HepG2 (cell line): ENCODE measurements at regions not wholly inside any gene's neighbourhood (a gene's known extent, or its start where the extent isn't known, plus 50 kb on each side); places are given as distances from the start of the nearest gene placed in this dataset.

Experiments used
- EP300 ChIP-seq, 3 experiments: sonication (generic) in 1 of 3; formaldehyde crosslinking in 1 of 3; IDR thresholded peaks; 2 replicates each; pipeline versions ENCODE4 v1.5.1 to v1.6.1; 2011 to 2020; ENCODE audit warnings: low read depth in 2 of 3, low read length in 2 of 3, borderline replicate concordance in 1 of 3, improper control_type of control experiment in 1 of 3, mild to moderate bottlenecking in 1 of 3, missing genetic modification reagents in 1 of 3, moderate library complexity in 1 of 3
- HDAC2 ChIP-seq: sonication (generic); formaldehyde crosslinking; IDR thresholded peaks from 2 replicates; pipeline ENCODE4 v1.4.0; 2020; ENCODE audit warnings: missing genetic modification reagents
- HMGXB4 ChIP-seq, 2 experiments: sonication (generic) in 1 of 2; formaldehyde crosslinking in 1 of 2; IDR thresholded peaks; 2 replicates each; pipeline versions ENCODE4 v1.4.0 to v1.6.1; 2018 to 2020; ENCODE audit warnings: missing genetic modification reagents in 2 of 2, borderline replicate concordance in 1 of 2, low read depth in 1 of 2, mild to moderate bottlenecking in 1 of 2, missing biosample characterization in 1 of 2
- IRF2 ChIP-seq: IDR thresholded peaks from 2 replicates; pipeline ENCODE4 v1.6.1; 2018; ENCODE audit warnings: missing genetic modification reagents, missing compliant biosample characterization
- ISX ChIP-seq: sonication (generic); formaldehyde crosslinking; conservative IDR thresholded peaks from 2 replicates; pipeline ENCODE4 v1.5.0; 2020; ENCODE audit warnings: missing genetic modification reagents
- JUN ChIP-seq: sonication (generic); formaldehyde crosslinking; IDR thresholded peaks from 2 replicates; pipeline ENCODE4 v1.4.0; 2020; ENCODE audit warnings: mild to moderate bottlenecking, missing genetic modification reagents
- MAFF ChIP-seq: IDR thresholded peaks from 2 replicates; pipeline ENCODE4 v1.6.1; 2011; ENCODE audit warnings: low read depth, low read length, improper control_type of control experiment
- MIER2 ChIP-seq: IDR thresholded peaks from 2 replicates; pipeline ENCODE4 v1.6.1; 2016; ENCODE audit warnings: missing biosample characterization, missing genetic modification reagents
- PAF1 ChIP-seq: IDR thresholded peaks from 2 replicates; pipeline ENCODE4 v1.6.1; 2016; ENCODE audit warnings: missing genetic modification reagents, missing compliant biosample characterization
- PATZ1 ChIP-seq: sonication (generic); formaldehyde crosslinking; IDR thresholded peaks from 2 replicates; pipeline ENCODE4 v1.4.0; 2020; ENCODE audit warnings: missing genetic modification reagents
- RAD21 ChIP-seq: fragments of 450-650 bp; formaldehyde crosslinking; IDR thresholded peaks from 2 replicates; pipeline ENCODE4 v1.5.0; 2020; ENCODE audit warnings: mild to moderate bottlenecking
- SOX6 ChIP-seq, 2 experiments: fragments of 450-650 bp in 1 of 2; sonication (generic) in 1 of 2; formaldehyde crosslinking in 1 of 2; IDR thresholded peaks; 2 replicates each; pipeline versions ENCODE4 v1.4.0 to v1.6.1; 2017 to 2020; ENCODE audit warnings: antibody characterized with exemption in 1 of 2, mild to moderate bottlenecking in 1 of 2, missing genetic modification reagents in 1 of 2
- ZBTB21 ChIP-seq: sonication (generic); formaldehyde crosslinking; IDR thresholded peaks from 2 replicates; pipeline ENCODE4 v1.4.0; 2020; ENCODE audit warnings: missing genetic modification reagents
- ZFP36L2 ChIP-seq: sonication (generic); formaldehyde crosslinking; IDR thresholded peaks from 2 replicates; pipeline ENCODE4 v1.4.0; 2020; ENCODE audit warnings: missing genetic modification reagents
- ZNF644 ChIP-seq: IDR thresholded peaks from 2 replicates; pipeline ENCODE4 v1.6.1; 2016; ENCODE audit warnings: low read depth
- ZNF703 ChIP-seq: sonication (generic); formaldehyde crosslinking; IDR thresholded peaks from 2 replicates; pipeline ENCODE4 v1.5.1; 2020; ENCODE audit warnings: missing genetic modification reagents, mild to moderate bottlenecking, moderate library complexity, borderline replicate concordance
- ZNF770 ChIP-seq: sonication (generic); formaldehyde crosslinking; IDR thresholded peaks from 2 replicates; pipeline ENCODE4 v1.5.0; 2020; ENCODE audit warnings: mild to moderate bottlenecking, missing genetic modification reagents
- ZNF83 ChIP-seq: sonication (generic); formaldehyde crosslinking; IDR thresholded peaks from 2 replicates; pipeline ENCODE4 v1.4.0; 2020; ENCODE audit warnings: missing genetic modification reagents, mild to moderate bottlenecking, borderline replicate concordance
- ZSCAN29 ChIP-seq: sonication (generic); formaldehyde crosslinking; conservative IDR thresholded peaks from 2 replicates; pipeline ENCODE4 v1.4.0; 2020; ENCODE audit warnings: mild to moderate bottlenecking, missing genetic modification reagents

- TF ChIP-seq JUN (CRISPR knock-in tag): no peak
- TF ChIP-seq HDAC2: peak; percentile 44; the same call in 1 of the 2 replicates
- peak; percentile 57; the same call in 1 of the 2 replicates for TF ChIP-seq ZNF770
- TF ChIP-seq ZSCAN29 (CRISPR knock-in tag): no peak
- TF ChIP-seq SOX6 (IDR thresholded peaks at IDR 0.05): no peak
- TF ChIP-seq SOX6 (CRISPR knock-in tag; IDR thresholded peaks at IDR 0.05): peak; percentile 31; the same call in 1 of the 2 replicates
- no peak for TF ChIP-seq ZFP36L2 (CRISPR knock-in tag)
- 0 out of 2 replicates have a peak, but pooled peaks have one; percentile 30 for TF ChIP-seq PATZ1 (CRISPR knock-in tag)
- TF ChIP-seq HMGXB4 (CRISPR knock-in tag; IDR thresholded peaks at IDR 0.05; ENCODE audit: borderline replicate concordance in 1 of 2, low read depth in 1 of 2): no peak
- TF ChIP-seq ZNF83 (CRISPR knock-in tag): no peak
- TF ChIP-seq PAF1 (CRISPR knock-in tag): no peak
- peak in 1 of 2 experiments; percentile 11; a peak in 1 of 4 replicates for TF ChIP-seq EP300 (IDR thresholded peaks at IDR 0.05; ENCODE audit: low read depth in 2 of 2, low read length in 2 of 2)
- TF ChIP-seq EP300 (CRISPR knock-in tag; IDR thresholded peaks at IDR 0.05; ENCODE audit: borderline replicate concordance): no peak
- no peak for TF ChIP-seq ZNF703 (CRISPR knock-in tag)
- TF ChIP-seq ISX (CRISPR knock-in tag): no peak
- peak; percentile 42; the same call in 1 of the 2 replicates for TF ChIP-seq MAFF
- TF ChIP-seq RAD21: peak; percentile 19; the same call in 1 of the 2 replicates
- no peak for TF ChIP-seq MIER2
- peak; percentile 28; the same call in 1 of the 2 replicates for TF ChIP-seq ZNF644 (CRISPR knock-in tag)
- TF ChIP-seq IRF2 (CRISPR knock-in tag): 0 out of 2 replicates have a peak, but pooled peaks have one; percentile 28
- TF ChIP-seq ZBTB21 (CRISPR knock-in tag): no peak
Observed at GRCh38 chr10:121368347-121369025, 229.8 kb downstream of the FGFR2 start (continued).
